ENCODE measurements at regions not wholly inside any gene's neighbourhood (a gene's known extent, or its start where the extent isn't known, plus 50 kb on each side); places are given as distances from the start of the nearest gene placed in this dataset.

GRCh38 chrX:39328661-39329060 lies 527.4 kb downstream of the MID1IP1 start:
- H2AK5ac ChIP-seq (ENCODE audit: low read depth, low read length), result no peak overlapping the region
- H4K91ac ChIP-seq (ENCODE audit: insufficient read depth, low read depth, low read length), result no peak overlapping the region
- H3K4me3 ChIP-seq (ENCODE audit: insufficient read depth, low read depth, low read length), result no peak overlapping the region
- H3K79me1 ChIP-seq (ENCODE audit: low read depth in 1 of 2, low read length in 2 of 2), result no peaks in the 10 kb centered on the region
- H3K14ac ChIP-seq (replicated peaks; ENCODE audit: low read depth, low read length), result no peak overlapping the region
- H3K27ac ChIP-seq (ENCODE audit: insufficient read depth, low read length), result no peak overlapping the region
- intact Hi-C loops (cut with micrococcal nuclease), result no loop called here
- no peak overlapping the region for H2BK5ac ChIP-seq (ENCODE audit: low read depth, low read length, poor library complexity, severe bottlenecking)
- no peak overlapping the region for H2AFZ ChIP-seq (replicated peaks; ENCODE audit: low read length, poor library complexity)
- no peak overlapping the region for H2AK9ac ChIP-seq (replicated peaks; ENCODE audit: low read depth, low read length, poor library complexity)
- no peak overlapping the region for H2BK120ac ChIP-seq (ENCODE audit: low read depth, low read length)
- H3K9ac ChIP-seq (ENCODE audit: low read depth, low read length), result no peak overlapping the region
- H3K27me3 ChIP-seq (ENCODE audit: control insufficient read depth, insufficient read depth, low read length), result peaks cover 11% of the 10 kb centered on the region
- no peak for ATAC-seq (ENCODE audit: low read depth)
- no peaks in the 10 kb centered on the region for H3K36me3 ChIP-seq (ENCODE audit: control insufficient read depth, insufficient read depth, low read length)
- no peak overlapping the region for H4K8ac ChIP-seq (ENCODE audit: low read depth in 2 of 2, low read length in 2 of 2)
- BruUV-seq (replicated peaks), result no TSS peak
- no CpG with 5 or more reads among the region's 4 CpGs for WGBS, 2 experiments (ENCODE audit: extremely low coverage in 2 of 2, insufficient read length in 1 of 2)
- H3K4me1 ChIP-seq (ENCODE audit: control insufficient read depth, insufficient read depth, low read length), result no peaks in the 10 kb centered on the region
- dilution Hi-C loops (cut with HindIII; ENCODE audit: low sequenced_read_pairs, unreplicated experiment), result no loop called here
- DNase-seq, result no peak
- H4K20me1 ChIP-seq (ENCODE audit: insufficient read depth, low read length), result no peaks in the 10 kb centered on the region
- no peak overlapping the region for H3K23ac ChIP-seq (ENCODE audit: low read depth, low read length)
- no peak for TF ChIP-seq POLR2A (IDR thresholded peaks at IDR 0.05; ENCODE audit: low read depth, low read length)
- TF ChIP-seq MAZ (IDR thresholded peaks at IDR 0.05; ENCODE audit: borderline replicate concordance, low read depth, low read length), result no peak
- TF ChIP-seq RCOR1 (IDR thresholded peaks at IDR 0.05; ENCODE audit: insufficient replicate concordance, low read length), result no peak
- TF ChIP-seq USF2 (IDR thresholded peaks at IDR 0.05; ENCODE audit: low read depth, low read length), result no peak
- TF ChIP-seq, protein P1, sequence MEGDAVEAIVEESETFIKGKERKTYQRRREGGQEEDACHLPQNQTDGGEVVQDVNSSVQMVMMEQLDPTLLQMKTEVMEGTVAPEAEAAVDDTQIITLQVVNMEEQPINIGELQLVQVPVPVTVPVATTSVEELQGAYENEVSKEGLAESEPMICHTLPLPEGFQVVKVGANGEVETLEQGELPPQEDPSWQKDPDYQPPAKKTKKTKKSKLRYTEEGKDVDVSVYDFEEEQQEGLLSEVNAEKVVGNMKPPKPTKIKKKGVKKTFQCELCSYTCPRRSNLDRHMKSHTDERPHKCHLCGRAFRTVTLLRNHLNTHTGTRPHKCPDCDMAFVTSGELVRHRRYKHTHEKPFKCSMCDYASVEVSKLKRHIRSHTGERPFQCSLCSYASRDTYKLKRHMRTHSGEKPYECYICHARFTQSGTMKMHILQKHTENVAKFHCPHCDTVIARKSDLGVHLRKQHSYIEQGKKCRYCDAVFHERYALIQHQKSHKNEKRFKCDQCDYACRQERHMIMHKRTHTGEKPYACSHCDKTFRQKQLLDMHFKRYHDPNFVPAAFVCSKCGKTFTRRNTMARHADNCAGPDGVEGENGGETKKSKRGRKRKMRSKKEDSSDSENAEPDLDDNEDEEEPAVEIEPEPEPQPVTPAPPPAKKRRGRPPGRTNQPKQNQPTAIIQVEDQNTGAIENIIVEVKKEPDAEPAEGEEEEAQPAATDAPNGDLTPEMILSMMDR (conservative IDR thresholded peaks at IDR 0.05; ENCODE audit: low read depth, low read length), result no peak
- no peak for TF ChIP-seq FOS (IDR thresholded peaks at IDR 0.05; ENCODE audit: low read depth, low read length)
- TF ChIP-seq NFE2L2 (IDR thresholded peaks at IDR 0.05; ENCODE audit: low read depth, low read length), result no peak
- no peak for TF ChIP-seq RFX5 (IDR thresholded peaks at IDR 0.05; ENCODE audit: low read depth, low read length)
- TF ChIP-seq RAD21 (IDR thresholded peaks at IDR 0.05; ENCODE audit: low read length), result no peak
- no peak for TF ChIP-seq CEBPB (IDR thresholded peaks at IDR 0.05; ENCODE audit: low read depth, low read length)
- no peak for TF ChIP-seq SMC3 (IDR thresholded peaks at IDR 0.05; ENCODE audit: low read depth, low read length)
- TF ChIP-seq, protein P2, sequence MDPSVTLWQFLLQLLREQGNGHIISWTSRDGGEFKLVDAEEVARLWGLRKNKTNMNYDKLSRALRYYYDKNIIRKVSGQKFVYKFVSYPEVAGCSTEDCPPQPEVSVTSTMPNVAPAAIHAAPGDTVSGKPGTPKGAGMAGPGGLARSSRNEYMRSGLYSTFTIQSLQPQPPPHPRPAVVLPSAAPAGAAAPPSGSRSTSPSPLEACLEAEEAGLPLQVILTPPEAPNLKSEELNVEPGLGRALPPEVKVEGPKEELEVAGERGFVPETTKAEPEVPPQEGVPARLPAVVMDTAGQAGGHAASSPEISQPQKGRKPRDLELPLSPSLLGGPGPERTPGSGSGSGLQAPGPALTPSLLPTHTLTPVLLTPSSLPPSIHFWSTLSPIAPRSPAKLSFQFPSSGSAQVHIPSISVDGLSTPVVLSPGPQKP (IDR thresholded peaks at IDR 0.05; ENCODE audit: borderline replicate concordance, low read depth, low read length), result no peak
- no peak for TF ChIP-seq BHLHE40 (IDR thresholded peaks at IDR 0.05; ENCODE audit: low read depth, low read length)
- no peak for TF ChIP-seq CHD1 (IDR thresholded peaks at IDR 0.05; ENCODE audit: low read depth, low read length)
- TF ChIP-seq MAFK (IDR thresholded peaks at IDR 0.05; ENCODE audit: low read depth, low read length), result no peak
- no peak for TF ChIP-seq MXI1 (IDR thresholded peaks at IDR 0.05; ENCODE audit: borderline replicate concordance, low read depth, low read length)
- no peak overlapping the region for H3K56ac ChIP-seq (ENCODE audit: extremely low read depth, insufficient read depth, low read length)
- POLR2A ChIA-PET (ENCODE audit: unreplicated experiment), result no interaction called here
- H2BK20ac ChIP-seq (ENCODE audit: low read depth, low read length), result no peak overlapping the region
- CTCF ChIA-PET, result no interaction called here
- in situ Hi-C loops (cut with MboI; ENCODE audit: low sequenced_read_pairs), result no loop called here
- H3K4me2 ChIP-seq (ENCODE audit: low read depth, low read length), result no peak overlapping the region
- no peaks in the 10 kb centered on the region for H3K9me3 ChIP-seq (ENCODE audit: control insufficient read depth, insufficient read depth, low read length)
- H3K9me1 ChIP-seq (ENCODE audit: insufficient read depth, low read length), result no peaks in the 10 kb centered on the region
- H2BK15ac ChIP-seq (ENCODE audit: low read depth, low read length), result no peak overlapping the region
- H3K4ac ChIP-seq (ENCODE audit: low read depth, low read length), result no peak overlapping the region
- H3K18ac ChIP-seq (ENCODE audit: low read depth, low read length), result no peak overlapping the region
- no peak overlapping the region for H4K5ac ChIP-seq (ENCODE audit: low read depth, low read length)

Measured in IMR-90 (cell line).